Tibial nerve (tissue), 4 donors: ENCODE measurements at regions not wholly inside any gene's neighbourhood (a gene's known extent, or its start where the extent isn't known, plus 50 kb on each side); places are given as distances from the start of the nearest gene placed in this dataset.

Experiments used
- EP300 ChIP-seq, 2 donors: sonication (generic); formaldehyde crosslinking; IDR thresholded peaks; one replicate each; pipeline ENCODE4 v1.6.1; 2017; ENCODE audit warnings: antibody characterized with exemption in 2 of 2, mild to moderate bottlenecking in 1 of 2
- TF ChIP-seq, protein P1 (sequence below), 5 experiments: fragments of 200-600 bp in 3 of 5; fragments of 450-650 bp in 2 of 5; sonication (generic) in 3 of 5; IDR thresholded peaks; one replicate each; pipeline ENCODE4 v1.5.1; 2016 to 2019; ENCODE audit warnings: antibody characterized with exemption in 5 of 5, mild to moderate bottlenecking in 3 of 5, moderate library complexity in 2 of 5

DNA sequence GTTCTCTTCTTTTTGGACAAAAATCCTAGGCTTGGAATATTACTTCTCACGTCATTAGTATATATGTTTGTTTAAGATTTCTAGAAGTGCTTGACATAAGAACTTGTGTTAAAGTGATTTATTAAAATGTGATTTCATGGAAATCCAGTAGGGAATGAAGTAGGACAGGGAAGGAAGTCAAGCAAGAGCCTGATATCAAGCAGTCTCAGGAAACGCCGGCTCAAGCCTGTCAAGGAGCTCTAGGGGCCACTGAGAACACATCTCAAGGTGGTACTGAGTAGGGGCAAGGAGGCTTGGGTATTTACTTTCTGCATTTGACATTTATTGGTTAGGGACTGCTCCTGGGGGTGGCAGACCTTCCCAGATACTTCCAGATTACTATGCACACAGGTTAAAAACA lies 920.9 kb upstream of the GJE1 start:
- TF ChIP-seq, protein P1, sequence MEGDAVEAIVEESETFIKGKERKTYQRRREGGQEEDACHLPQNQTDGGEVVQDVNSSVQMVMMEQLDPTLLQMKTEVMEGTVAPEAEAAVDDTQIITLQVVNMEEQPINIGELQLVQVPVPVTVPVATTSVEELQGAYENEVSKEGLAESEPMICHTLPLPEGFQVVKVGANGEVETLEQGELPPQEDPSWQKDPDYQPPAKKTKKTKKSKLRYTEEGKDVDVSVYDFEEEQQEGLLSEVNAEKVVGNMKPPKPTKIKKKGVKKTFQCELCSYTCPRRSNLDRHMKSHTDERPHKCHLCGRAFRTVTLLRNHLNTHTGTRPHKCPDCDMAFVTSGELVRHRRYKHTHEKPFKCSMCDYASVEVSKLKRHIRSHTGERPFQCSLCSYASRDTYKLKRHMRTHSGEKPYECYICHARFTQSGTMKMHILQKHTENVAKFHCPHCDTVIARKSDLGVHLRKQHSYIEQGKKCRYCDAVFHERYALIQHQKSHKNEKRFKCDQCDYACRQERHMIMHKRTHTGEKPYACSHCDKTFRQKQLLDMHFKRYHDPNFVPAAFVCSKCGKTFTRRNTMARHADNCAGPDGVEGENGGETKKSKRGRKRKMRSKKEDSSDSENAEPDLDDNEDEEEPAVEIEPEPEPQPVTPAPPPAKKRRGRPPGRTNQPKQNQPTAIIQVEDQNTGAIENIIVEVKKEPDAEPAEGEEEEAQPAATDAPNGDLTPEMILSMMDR (IDR thresholded peaks at IDR 0.05) = no peak
- no peak for TF ChIP-seq EP300 (IDR thresholded peaks at IDR 0.05)
